A549 (cell line): ENCODE measurements at regions not wholly inside any gene's neighbourhood (a gene's known extent, or its start where the extent isn't known, plus 50 kb on each side); places are given as distances from the start of the nearest gene placed in this dataset.

ENCODE experiments used
- ATAC-seq, 2 experiments: fragments of 200-7000 bp in 1 of 2; fragments of >200 bp in 1 of 2; cut with Nextera tagmentation in 1 of 2; cut with Tn5 transposase in 1 of 2; 3 replicates each; pipeline versions ENCODE4 v1.8.0 to v1.9.1; 2018 to 2020; ENCODE audit warnings: mild to moderate bottlenecking in 1 of 2, moderate library complexity in 1 of 2
- CTCF ChIA-PET: fragments of 300-600 bp; sonication (Branson Sonifier 250); formaldehyde crosslinking; extraction: SDS; loops from one replicate; lab custom pipeline; 2021; ENCODE audit warnings: antibody characterized with exemption, inconsistent platforms; lab: Yijun Ruan, JAX
- POLR2A ChIA-PET: fragments of 350-600 bp; formaldehyde crosslinking; extraction: SDS; loops from one replicate; lab custom pipeline; 2021; ENCODE audit warnings: antibody characterized with exemption, inconsistent platforms; lab: Yijun Ruan, JAX
- DNase-seq, 2 experiments: peaks; one replicate each; pipeline versions ENCODE4 v3.0.0 to v3.0.0-alpha.2; 2011 to 2016; ENCODE audit warnings: low read depth in 1 of 2, low spot score in 1 of 2
- FAIRE-seq: peaks from 2 replicates; lab custom pipeline; 2011; peaks lifted over from hg19 to GRCh38; lab: Jason Lieb, UNC
- H3K27ac ChIP-seq, 2 experiments: fragments of >200 bp; sonication (Bioruptor Twin); formaldehyde crosslinking; 3 replicates each; pipeline ENCODE4 v1.5.1; 2016 to 2017
- H3K4me1 ChIP-seq: fragments of >200 bp; sonication (Bioruptor Twin); formaldehyde crosslinking; 3 replicates; pipeline ENCODE4 v1.6.1; 2016
- H3K4me2 ChIP-seq: fragments of >200 bp; sonication (Bioruptor Twin); formaldehyde crosslinking; 3 replicates; pipeline ENCODE4 v1.6.1; 2016
- H3K4me3 ChIP-seq: fragments of >200 bp; sonication (Bioruptor Twin); formaldehyde crosslinking; 3 replicates; pipeline ENCODE4 v1.5.1; 2016
- H3K9me3 ChIP-seq: fragments of >200 bp; sonication (Bioruptor Twin); formaldehyde crosslinking; 3 replicates; pipeline ENCODE4 v1.6.1; 2016
- BHLHE40 ChIP-seq: IDR thresholded peaks from 2 replicates; pipeline ENCODE4 v1.6.1; 2012; ENCODE audit warnings: low read depth, low read length, inconsistent platforms
- CBX2 ChIP-seq: fragments of 200-600 bp; sonication (generic); IDR thresholded peaks from 2 replicates; pipeline ENCODE4 v1.6.1; 2016; ENCODE audit warnings: low read depth, mild to moderate bottlenecking, borderline replicate concordance
- CEBPB ChIP-seq, 2 experiments: fragments of >200 bp in 1 of 2; sonication (Bioruptor Twin) in 1 of 2; formaldehyde crosslinking in 1 of 2; IDR thresholded peaks; 2 replicates each; pipeline ENCODE4 v1.6.1; 2012 to 2016
- CHD2 ChIP-seq: fragments of 150-350 bp; IDR thresholded peaks from 2 replicates; pipeline ENCODE4 v1.6.1; 2014; ENCODE audit warnings: low read length; ENCODE audit not compliant: partially characterized antibody
- ESRRA ChIP-seq: fragments of 150-350 bp; IDR thresholded peaks from 2 replicates; pipeline ENCODE4 v1.6.1; 2014; ENCODE audit warnings: mild to moderate bottlenecking, low read length, borderline replicate concordance
- FOSL2 ChIP-seq, 2 experiments: fragments of 450-650 bp in 1 of 2; fragments of >200 bp in 1 of 2; sonication (Bioruptor Twin) in 1 of 2; formaldehyde crosslinking; IDR thresholded peaks; 2 replicates each; pipeline versions ENCODE4 v1.5.0 to v1.6.1; 2016 to 2020; ENCODE audit warnings: mild to moderate bottlenecking in 1 of 2, moderate library complexity in 1 of 2
- FOXS1 ChIP-seq: fragments of 250-450 bp; sonication (Bioruptor Pico); IDR thresholded peaks from 2 replicates; pipeline ENCODE4 v1.5.0; 2020; ENCODE audit warnings: mild to moderate bottlenecking, moderate library complexity
- GATA3 ChIP-seq: IDR thresholded peaks from 2 replicates; pipeline ENCODE4 v1.6.1; 2012; ENCODE audit warnings: borderline replicate concordance
- HOXB5 ChIP-seq: fragments of 250-450 bp; sonication (Bioruptor Pico); IDR thresholded peaks from 2 replicates; pipeline ENCODE4 v1.5.0; 2020; ENCODE audit warnings: mild to moderate bottlenecking, moderate library complexity
- MYC ChIP-seq: IDR thresholded peaks from 2 replicates; pipeline ENCODE4 v1.6.1; 2012; ENCODE audit warnings: mild to moderate bottlenecking, inconsistent platforms, low read length, improper control_type of control experiment, borderline replicate concordance
- NPAS2 ChIP-seq: fragments of 250-450 bp; sonication (Bioruptor Pico); IDR thresholded peaks from 2 replicates; pipeline ENCODE4 v1.8.0; 2022; ENCODE audit warnings: mild to moderate bottlenecking, moderate library complexity, borderline replicate concordance
- PHF8 ChIP-seq: fragments of 200-600 bp; sonication (generic); IDR thresholded peaks from 2 replicates; pipeline ENCODE4 v1.6.1; 2016; ENCODE audit warnings: low read depth, mild to moderate bottlenecking, antibody characterized with exemption, moderate library complexity, borderline replicate concordance
- RCOR1 ChIP-seq: fragments of 150-350 bp; IDR thresholded peaks from 2 replicates; pipeline ENCODE4 v1.6.1; 2014; ENCODE audit warnings: antibody characterized with exemption, low read length, low read depth
- RFX5 ChIP-seq: fragments of 450-650 bp; IDR thresholded peaks from 2 replicates; pipeline ENCODE4 v1.7.1; 2014; ENCODE audit warnings: antibody characterized with exemption, mild to moderate bottlenecking, moderate library complexity
- TFCP2L1 ChIP-seq: fragments of 250-450 bp; sonication (Bioruptor Pico); IDR thresholded peaks from 2 replicates; pipeline ENCODE4 v1.5.0; 2021; ENCODE audit warnings: mild to moderate bottlenecking
- ZC3H11A ChIP-seq: fragments of 450-650 bp; IDR thresholded peaks from 2 replicates; pipeline ENCODE4 v1.6.1; 2014; ENCODE audit warnings: antibody characterized with exemption, mild to moderate bottlenecking
- ZFP36 ChIP-seq: fragments of 450-650 bp; IDR thresholded peaks from 2 replicates; pipeline ENCODE4 v1.6.1; 2014; ENCODE audit warnings: borderline replicate concordance; ENCODE audit not compliant: partially characterized antibody
- ZNF302 ChIP-seq: fragments of 250-450 bp; sonication (Bioruptor Pico); IDR thresholded peaks from 2 replicates; pipeline ENCODE4 v1.9.0; 2021; ENCODE audit warnings: inconsistent platforms, mild to moderate bottlenecking, moderate library complexity
- WGBS: methylation state at CpG from one replicate; pipeline ENCODE4 v1.1.6; 2017; ENCODE audit errors: missing lambda C conversion rate; 5-methylcytosine and 5-hydroxymethylcytosine counted together
- TF ChIP-seq, protein P1 (sequence below): fragments of >200 bp; sonication (Bioruptor Twin); formaldehyde crosslinking; IDR thresholded peaks from 3 replicates; pipeline ENCODE4 v1.5.1; 2016
- TF ChIP-seq, protein P2 (sequence below): fragments of 150-350 bp; IDR thresholded peaks from 2 replicates; pipeline ENCODE4 v1.6.1; 2014; ENCODE audit warnings: low read depth, mild to moderate bottlenecking, low read length

DNA sequence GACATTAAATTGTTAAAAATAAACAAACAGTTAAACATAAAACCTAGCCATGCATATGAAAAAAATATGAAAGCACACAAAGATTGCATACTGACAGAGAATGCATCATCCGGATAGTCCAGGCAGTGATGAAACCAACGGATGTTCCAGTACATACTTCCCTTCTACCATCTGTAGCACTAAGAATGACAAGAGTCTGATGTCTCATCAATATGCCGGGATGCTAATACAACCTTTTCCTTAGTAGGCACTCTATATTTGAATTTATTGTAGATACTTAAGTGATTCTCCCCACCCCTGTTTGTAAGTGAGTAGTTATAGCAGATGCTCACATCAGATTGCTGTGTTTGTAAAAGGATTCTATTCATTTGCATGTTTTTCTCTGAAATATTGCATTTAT, 571.2 kb upstream of the WWC1 start:
- ATAC-seq (no peak), FAIRE-seq (no peak), DNase-seq (no peak)
- POLR2A ChIA-PET = no interaction called here
- Histone ChIP-seq H3K4me3 (no peak overlapping the region), H3K27ac (no peak overlapping the region), H3K4me2 (no peak overlapping the region), H3K9me3 (no peaks in the 10 kb centered on the region), H3K4me1 (0 out of 3 replicates have a peak, but pooled peaks cover 7% of the 10 kb centered on the region)
- WGBS = 55% methylated on average over 3 of the region's 3 CpGs
- TF ChIP-seq ZFP36 (no peak), CEBPB (IDR thresholded peaks at IDR 0.05) (no peak), ESRRA (no peak), NPAS2 (CRISPR knock-in tag) (no peak), BHLHE40 (no peak), GATA3 (no peak), FOSL2 (IDR thresholded peaks at IDR 0.05) (no peak), FOSL2 (CRISPR knock-in tag; IDR thresholded peaks at IDR 0.05) (no peak), ZNF302 (CRISPR knock-in tag) (no peak), TFCP2L1 (CRISPR knock-in tag) (no peak), HOXB5 (CRISPR knock-in tag) (no peak), ZC3H11A (no peak), MYC (no peak)
- TF ChIP-seq, protein P1, sequence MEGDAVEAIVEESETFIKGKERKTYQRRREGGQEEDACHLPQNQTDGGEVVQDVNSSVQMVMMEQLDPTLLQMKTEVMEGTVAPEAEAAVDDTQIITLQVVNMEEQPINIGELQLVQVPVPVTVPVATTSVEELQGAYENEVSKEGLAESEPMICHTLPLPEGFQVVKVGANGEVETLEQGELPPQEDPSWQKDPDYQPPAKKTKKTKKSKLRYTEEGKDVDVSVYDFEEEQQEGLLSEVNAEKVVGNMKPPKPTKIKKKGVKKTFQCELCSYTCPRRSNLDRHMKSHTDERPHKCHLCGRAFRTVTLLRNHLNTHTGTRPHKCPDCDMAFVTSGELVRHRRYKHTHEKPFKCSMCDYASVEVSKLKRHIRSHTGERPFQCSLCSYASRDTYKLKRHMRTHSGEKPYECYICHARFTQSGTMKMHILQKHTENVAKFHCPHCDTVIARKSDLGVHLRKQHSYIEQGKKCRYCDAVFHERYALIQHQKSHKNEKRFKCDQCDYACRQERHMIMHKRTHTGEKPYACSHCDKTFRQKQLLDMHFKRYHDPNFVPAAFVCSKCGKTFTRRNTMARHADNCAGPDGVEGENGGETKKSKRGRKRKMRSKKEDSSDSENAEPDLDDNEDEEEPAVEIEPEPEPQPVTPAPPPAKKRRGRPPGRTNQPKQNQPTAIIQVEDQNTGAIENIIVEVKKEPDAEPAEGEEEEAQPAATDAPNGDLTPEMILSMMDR = no peak
- TF ChIP-seq, protein P2, sequence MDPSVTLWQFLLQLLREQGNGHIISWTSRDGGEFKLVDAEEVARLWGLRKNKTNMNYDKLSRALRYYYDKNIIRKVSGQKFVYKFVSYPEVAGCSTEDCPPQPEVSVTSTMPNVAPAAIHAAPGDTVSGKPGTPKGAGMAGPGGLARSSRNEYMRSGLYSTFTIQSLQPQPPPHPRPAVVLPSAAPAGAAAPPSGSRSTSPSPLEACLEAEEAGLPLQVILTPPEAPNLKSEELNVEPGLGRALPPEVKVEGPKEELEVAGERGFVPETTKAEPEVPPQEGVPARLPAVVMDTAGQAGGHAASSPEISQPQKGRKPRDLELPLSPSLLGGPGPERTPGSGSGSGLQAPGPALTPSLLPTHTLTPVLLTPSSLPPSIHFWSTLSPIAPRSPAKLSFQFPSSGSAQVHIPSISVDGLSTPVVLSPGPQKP = no peak
- CTCF ChIA-PET = no interaction called here

DNA sequence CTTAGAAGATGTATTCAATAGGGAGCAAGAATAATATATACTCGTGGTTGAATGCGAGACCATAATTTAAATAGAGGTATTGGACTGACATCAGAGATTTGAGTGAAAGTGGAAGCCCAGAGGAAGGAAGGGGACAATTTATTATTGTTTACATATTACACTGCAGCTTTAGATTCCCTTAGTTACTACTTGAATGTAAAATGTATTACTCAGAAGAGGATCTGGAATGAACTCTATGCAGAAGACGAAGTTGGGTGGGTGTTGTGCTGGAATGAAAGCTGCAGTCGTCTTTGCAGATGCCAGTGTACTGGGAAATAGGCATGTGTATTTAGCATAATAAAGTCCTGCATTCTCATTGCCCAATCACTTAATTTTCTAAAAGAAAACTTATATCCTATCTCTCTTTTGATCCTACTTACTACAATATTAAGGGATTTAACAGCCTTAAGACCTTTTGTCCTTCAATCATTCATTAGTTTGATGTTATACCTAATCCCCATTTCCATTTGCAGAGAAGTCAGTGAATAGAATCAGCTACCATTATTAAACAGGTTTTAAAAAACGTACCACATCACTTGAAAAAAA, 570.7 kb upstream of the WWC1 start:
- no peak for TF ChIP-seq CHD2
- TF ChIP-seq, protein P1 = no peak
- no peak for TF ChIP-seq PHF8
- no peak for TF ChIP-seq FOXS1 (CRISPR knock-in tag)
- TF ChIP-seq RCOR1 = no peak
- TF ChIP-seq RFX5 = no peak
- no peak for TF ChIP-seq CBX2
- no peak for TF ChIP-seq FOSL2 (IDR thresholded peaks at IDR 0.05)
- TF ChIP-seq FOSL2 (CRISPR knock-in tag; IDR thresholded peaks at IDR 0.05) = no peak
- no peak for TF ChIP-seq ZC3H11A
- TF ChIP-seq TFCP2L1 (CRISPR knock-in tag) = no peak
- TF ChIP-seq, protein P2 = no peak
- no peak for TF ChIP-seq BHLHE40
- ChIA-PET CTCF (no interaction called here), POLR2A (no interaction called here)
- Histone ChIP-seq H3K9me3 (no peaks in the 10 kb centered on the region), H3K4me3 (no peak overlapping the region), H3K4me2 (no peak overlapping the region), H3K27ac (no peak overlapping the region), H3K4me1 (0 out of 3 replicates have a peak, but pooled peaks cover 7% of the 10 kb centered on the region)
- FAIRE-seq = no peak
- WGBS = 46% methylated on average over 5 of the region's 5 CpGs
- ATAC-seq = no peak
- no peak for DNase-seq
